ENCODE measurements at regions not wholly inside any gene's neighbourhood (a gene's known extent, or its start where the extent isn't known, plus 50 kb on each side); places are given as distances from the start of the nearest gene placed in this dataset.

DNA sequence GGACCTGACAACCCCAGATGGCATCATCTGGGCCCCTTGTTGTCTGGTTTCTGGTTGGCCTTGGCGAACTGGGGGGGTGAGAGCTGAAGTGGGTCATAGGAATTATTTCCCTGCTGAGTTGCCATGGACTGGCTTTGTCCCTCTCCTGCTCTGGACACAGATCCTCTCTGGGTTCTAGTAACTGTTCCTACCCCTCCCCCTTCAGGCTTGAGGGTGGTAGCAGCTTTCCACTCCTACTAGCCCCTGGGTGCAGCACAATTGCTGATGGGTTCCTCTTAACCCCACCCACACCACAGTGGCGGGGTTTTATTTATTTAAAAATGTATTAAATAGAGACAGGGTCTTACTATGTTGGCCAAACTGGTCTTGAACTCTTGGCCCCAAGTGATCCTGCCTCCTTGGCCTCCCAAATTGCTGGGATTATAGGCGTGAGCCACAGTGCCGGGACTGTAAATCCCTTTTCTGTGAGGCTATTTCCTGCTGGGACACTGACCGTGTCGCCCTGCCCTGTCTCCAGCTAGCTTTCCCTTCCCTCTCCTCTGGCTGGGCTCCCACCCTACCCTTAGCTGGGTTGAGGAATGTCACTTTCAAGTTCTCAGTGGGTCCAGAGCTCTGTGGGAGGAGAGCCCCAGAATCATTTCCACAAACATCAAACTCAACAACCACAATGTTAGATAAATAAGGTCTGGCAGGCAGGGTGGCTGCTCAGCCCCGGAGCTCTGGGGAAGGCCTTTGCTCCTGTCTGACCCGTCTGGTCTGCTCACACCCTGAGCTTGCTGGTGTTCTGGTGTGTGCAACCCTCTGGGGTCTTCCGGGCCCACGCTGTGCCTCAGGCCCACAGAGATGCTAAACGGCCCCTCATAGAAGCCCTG lies 112.7 kb upstream of the WNT4 start:
- Histone ChIP-seq H3K27ac (no peak overlapping the region), H3K27me3 (peaks cover 0 to 77% (median 57%) of the 10 kb centered on the region in 7 donors), H3K4me3 (no peak overlapping the region), H3K9me3 (no peaks in the 10 kb centered on the region), H3K36me3 (no peaks in the 10 kb centered on the region), H3K4me1 (no peaks in the 10 kb centered on the region)
- WGBS, 2 donors, result 71 to 74% methylated on average over 11 of the region's 11 CpGs
- no peak for TF ChIP-seq CTCF (IDR thresholded peaks at IDR 0.05)
- ATAC-seq (no peak), DNase-seq (no peak)
- intact Hi-C loops (cut with DNase I), result no loop called here

- no peak for ATAC-seq
- Histone ChIP-seq H3K9me3 (no peaks in the 10 kb centered on the region), H3K4me1 (no peaks in the 10 kb centered on the region), H3K27ac (no peak overlapping the region), H3K4me3 (no peak overlapping the region), H3K27me3 (peaks cover 0 to 72% (median 56%) of the 10 kb centered on the region in 7 donors), H3K36me3 (no peaks in the 10 kb centered on the region)
- TF ChIP-seq CTCF (IDR thresholded peaks at IDR 0.05), result no peak
- 76 to 83% methylated on average over 3 of the region's 3 CpGs for WGBS, 2 donors
- intact Hi-C loops (cut with DNase I), result no loop called here
- DNase-seq, result no peak
These were observed 113.3 kb upstream of the WNT4 start for GRCh38 chr1:22256213-22256512.

DNA sequence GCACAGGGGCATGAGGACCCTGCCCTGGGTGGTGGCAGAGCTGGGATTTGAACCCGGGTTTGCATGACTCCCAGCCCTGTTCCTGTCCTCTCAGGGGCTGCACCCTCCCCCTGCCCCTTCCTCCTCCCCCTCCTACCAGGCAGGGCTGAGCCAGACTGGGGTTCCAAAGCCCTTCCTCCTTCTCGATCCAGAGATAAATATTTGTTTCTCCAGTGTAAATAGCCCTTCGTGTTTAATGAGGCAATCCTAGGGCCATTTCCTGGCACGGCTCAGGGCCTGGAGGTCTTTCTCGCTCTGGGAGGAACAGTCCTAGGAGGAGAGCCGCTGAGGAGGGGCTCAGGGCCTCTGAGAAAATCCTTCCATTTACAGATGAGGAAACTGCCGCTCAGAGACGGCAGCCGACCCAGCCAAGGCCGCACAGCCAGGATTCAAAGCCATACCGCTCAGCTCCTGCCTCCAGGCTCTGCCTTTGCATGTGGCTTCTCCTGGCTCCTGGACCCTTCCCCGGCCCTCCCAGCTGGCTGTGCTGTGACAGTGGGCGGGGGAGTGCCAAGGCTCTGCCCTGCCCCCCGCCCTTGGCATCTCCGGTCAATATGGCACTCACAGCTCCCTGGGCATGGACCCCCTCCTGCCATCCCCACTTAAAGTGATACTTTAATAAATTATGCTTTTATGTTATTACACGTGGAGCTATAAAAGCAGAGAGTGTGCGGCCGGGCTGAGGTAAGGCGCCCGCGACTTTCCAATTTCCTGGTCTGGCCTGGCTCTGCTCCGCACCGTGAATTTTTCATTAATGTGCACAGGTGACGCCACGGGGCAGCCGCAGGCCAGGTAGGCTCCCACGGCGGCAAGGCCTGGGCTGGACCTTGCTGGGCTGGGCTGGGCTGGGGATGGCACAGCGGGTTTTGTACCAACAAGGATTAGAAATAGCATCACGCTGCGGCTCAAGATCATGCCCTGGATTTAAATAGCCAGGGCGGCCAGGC lies 114.7 kb upstream of the WNT4 start:
- TF ChIP-seq CTCF (IDR thresholded peaks at IDR 0.05), result no peak

DNA sequence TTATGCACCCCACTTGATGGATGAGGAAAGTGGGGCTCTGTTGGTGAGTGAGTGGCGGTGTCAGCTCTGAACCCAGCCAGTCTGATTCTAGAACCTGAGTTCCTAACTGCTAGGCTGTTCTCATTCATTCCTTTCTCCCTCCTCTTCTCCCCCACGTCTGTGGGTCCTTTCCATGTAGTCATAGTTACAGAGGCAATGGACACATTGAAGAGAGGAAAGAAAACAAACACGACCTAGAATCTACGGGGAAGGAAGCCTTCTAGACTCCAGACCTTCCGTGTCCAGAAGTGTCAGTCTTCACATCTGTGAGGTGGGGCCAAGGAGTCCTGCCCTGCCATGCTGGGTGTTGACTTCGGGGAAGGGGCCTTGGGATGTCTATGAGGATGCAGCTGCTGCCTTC lies 115.8 kb upstream of the WNT4 start:
- ATAC-seq (no peak), DNase-seq (no peak)
- no peaks in the 10 kb centered on the region for H3K4me1 ChIP-seq
- 53 to 70% methylated on average over 6 of the region's 6 CpGs for WGBS, 2 donors
- no peak for TF ChIP-seq CTCF (IDR thresholded peaks at IDR 0.05)
- H3K4me3 ChIP-seq, result no peak overlapping the region
- H3K9me3 ChIP-seq, result no peaks in the 10 kb centered on the region
- no peaks in the 10 kb centered on the region for H3K36me3 ChIP-seq
- intact Hi-C loops (cut with DNase I), result no loop called here
- no peak overlapping the region for H3K27ac ChIP-seq
- peaks cover 0 to 77% (median 58%) of the 10 kb centered on the region in 7 donors for H3K27me3 ChIP-seq

More for the DNA sequence above, 114.7 kb upstream of the WNT4 start:
- DNase-seq, result no peak
- intact Hi-C loops (cut with DNase I), result no loop called here
- Histone ChIP-seq H3K27me3 (peaks cover 0 to 74% (median 55%) of the 10 kb centered on the region in 7 donors), H3K4me3 (no peak overlapping the region), H3K4me1 (no peaks in the 10 kb centered on the region), H3K9me3 (no peaks in the 10 kb centered on the region), H3K27ac (no peak overlapping the region), H3K36me3 (no peaks in the 10 kb centered on the region)
- no peak for ATAC-seq
- 79 to 84% methylated on average over 32 of the region's 32 CpGs for WGBS, 2 donors
